ENCODE measurements at regions not wholly inside any gene's neighbourhood (a gene's known extent, or its start where the extent isn't known, plus 50 kb on each side); places are given as distances from the start of the nearest gene placed in this dataset.

DNA sequence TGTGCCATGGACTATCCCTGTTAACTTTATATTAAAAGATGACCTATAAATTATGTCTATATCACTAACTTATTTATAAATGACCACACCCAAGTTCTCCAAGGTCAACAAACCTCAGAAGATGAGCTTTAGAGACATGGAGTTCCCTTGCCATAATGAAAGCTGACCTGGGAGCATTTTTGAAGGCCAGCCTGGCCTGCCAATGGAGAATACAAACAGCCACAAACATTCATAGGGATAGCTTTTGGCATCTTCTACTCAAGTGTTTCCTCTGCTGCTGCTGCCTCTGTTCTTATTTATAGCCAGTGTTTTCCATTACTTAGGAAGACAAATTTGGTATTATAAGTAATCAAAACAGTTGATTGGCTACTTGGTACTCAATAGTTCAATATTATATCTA, 117.3 kb upstream of the ADAMTS19 start:
- FAIRE-seq = no peak

DNA sequence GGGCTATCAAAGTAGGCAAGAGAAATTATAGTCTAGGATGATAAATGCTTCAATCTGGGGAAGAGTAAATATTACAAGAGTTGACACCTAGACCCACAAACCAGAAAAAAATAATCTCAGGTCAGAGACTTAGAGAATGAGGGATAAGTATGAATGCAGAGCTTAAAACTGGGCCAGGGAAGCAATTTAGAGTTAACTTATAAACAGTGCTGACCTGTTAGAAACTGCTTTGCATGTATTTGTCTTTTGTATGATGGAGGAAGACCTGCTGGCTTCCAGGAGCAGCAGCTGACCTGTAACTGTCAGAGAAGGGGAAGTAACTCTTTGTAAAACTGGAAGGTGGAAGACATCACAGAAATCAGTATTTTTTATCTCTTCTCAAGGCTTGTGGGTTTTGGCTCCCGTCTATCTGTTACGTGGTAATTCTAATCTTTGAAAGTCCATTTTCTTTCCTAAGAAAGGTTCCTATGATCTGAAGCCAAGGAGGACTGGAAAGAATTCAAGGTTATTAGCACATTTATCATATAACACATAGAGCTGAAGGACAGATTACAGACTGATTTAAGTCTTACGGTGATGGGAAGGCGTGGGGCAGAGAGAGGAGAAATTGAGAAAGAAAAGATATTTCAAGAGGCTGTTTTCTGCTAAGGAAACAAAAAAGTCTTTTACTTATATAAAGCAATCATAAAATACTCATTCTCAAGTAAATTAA, 114.7 kb upstream of the ADAMTS19 start:
- FAIRE-seq = no peak

DNA sequence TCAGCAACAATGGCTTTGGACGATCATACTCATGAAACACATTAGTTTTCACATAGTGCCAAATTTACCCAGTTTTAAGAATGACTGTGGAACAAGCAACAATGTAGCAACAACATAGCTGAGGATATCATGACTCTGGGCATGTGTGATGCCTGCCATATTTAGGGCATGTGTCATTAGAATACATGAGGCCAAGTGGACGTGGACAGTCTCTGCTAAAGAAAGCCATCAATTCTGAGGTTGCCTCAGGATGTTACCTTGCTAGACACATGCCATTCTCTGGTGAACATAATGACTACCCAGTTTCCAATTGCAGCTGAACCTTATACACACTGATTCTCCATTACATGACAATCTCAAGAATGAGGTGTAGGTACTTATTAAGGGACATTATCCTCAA, 103.3 kb upstream of the ADAMTS19 start:
- no peak for FAIRE-seq

DNA sequence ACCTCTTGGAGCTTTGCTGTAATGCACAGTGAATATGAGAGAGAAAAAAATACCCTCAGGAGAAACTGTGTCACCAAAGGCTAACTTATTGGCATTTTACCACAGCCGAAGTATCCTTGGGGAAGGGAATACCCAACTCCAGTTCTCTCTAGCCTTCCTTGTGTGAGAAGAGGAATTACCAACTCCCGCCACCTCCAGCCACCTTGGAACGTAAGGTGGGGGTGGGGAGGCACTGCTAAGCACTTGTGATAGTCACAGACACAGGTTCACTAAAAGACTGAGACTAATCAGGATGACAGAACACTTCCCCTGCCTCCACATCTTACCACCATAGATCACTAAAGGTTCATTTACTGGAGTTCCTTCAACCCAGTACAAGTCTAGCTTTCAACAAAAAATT, 102.0 kb upstream of the ADAMTS19 start:
- no peak for FAIRE-seq

DNA sequence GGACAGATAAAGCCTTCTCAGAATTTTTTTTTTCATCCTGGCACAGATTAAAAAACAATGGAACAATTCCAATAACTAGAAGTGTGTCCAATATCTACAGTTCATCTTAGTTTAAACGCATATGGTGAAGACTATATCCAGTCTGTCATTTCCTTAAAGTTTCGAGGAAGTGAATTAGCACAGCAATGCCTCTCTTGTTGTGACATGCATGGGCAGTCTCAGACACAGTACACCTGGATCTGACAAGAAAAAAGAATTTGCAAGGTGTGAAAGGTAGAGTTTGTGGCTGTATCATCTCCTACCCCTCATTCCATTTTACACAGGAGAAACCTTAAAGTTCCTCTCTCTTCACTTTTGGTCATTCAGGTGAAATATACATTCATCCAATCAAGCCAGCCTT, 100.6 kb upstream of the ADAMTS19 start:
- no peak for FAIRE-seq

DNA sequence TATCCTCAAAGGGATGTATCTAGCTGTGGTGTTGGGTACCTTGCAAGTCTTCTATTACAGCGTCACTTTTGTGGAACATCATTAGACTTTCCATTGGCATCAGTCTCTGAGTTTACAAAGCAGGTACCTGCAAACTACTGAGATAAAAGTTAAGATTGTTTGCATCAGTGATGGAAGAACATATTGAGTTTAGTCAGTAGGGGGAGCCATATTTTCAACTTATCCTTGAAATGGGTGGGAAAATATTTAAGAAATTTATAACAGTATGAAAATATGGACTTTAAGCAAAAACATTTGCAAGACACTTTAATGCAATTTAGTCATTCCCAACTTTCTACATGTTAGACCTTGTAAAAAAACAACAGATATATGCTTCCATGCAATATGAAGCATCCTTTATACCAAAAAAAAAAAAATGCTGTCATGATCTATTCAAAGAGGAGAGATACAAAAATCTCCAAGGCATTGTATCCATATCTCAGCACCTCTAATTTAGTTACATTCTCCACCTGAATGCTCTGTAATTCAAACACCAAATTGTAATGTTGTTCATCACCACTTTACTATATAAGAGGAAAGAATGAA, 98.6 kb upstream of the ADAMTS19 start:
- no peak for FAIRE-seq

DNA sequence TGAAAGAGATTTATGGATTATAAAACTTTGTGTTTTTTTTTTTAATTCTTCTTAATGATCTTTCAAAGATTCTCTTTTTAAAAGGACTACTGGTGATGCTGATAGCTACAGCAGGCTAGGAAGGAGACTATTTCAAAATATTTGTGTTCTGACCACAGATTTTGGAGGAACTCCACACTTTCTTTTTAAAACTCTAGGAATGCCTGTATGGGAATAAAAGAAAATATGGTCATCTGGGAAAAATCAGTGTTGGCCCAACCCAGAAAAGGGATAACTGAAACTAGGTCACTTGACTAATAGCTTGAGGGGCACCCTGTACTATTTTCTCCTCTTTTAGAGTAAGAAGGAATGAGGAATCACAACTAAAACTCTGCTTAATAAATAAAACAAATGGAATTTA, 97.6 kb upstream of the ADAMTS19 start:
- no peak for FAIRE-seq

DNA sequence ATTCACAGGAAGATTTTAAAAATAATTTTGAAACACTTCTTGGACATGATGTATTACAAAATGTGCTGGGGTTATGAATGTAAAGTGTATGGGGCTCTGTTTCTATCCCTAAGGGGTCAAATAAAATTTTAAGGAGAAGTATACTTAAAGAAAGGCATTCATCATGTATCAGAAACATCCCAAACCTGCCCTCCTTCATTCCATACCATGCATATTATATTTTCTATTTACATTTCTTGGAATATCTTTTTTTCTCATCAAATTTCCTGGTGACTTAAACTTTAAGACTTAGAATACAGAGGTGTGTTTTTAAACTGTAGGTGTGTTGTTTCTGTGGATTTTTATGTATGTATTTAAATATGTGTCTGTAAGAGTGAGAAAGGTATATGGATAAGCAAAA, 96.1 kb upstream of the ADAMTS19 start:
- FAIRE-seq = no peak

DNA sequence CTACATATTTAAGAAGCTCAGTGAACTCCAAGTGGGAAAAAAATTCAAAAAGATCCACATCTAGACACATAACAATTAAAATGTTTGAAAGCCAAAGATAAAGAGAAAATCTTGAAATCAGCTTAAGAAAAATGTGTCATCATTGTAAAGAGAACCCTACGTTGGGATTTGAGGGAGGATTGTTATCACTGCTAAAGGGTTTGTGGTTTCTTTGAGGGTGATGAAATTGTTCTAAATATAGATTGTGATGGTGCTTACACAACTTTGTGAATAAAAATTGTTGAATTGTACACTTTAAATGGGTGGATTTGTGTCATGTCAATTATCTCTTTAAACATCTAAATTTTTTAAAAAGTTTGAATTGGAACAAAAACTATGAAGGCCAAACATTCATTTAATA, 92.2 kb upstream of the ADAMTS19 start:
- FAIRE-seq = no peak

DNA sequence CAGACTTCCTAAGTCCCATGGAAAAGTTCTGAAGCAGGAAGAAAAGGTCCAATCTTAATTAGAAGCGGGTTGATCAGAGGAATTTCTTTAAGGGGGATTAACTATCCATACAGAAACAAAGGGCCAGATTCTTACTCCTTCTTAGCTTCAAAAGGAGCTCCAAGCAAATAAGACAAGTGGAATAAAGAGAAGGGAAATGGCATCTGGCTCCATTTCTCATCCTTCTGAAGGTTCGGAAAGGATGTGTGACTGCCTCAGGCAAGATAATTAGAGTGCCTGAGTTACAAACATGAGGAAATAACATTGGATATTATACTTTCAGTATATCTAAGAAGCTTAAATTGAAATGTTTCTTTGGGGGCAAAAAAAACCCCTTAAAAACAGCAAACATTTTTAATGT, 88.1 kb upstream of the ADAMTS19 start:
- no peak for FAIRE-seq

DNA sequence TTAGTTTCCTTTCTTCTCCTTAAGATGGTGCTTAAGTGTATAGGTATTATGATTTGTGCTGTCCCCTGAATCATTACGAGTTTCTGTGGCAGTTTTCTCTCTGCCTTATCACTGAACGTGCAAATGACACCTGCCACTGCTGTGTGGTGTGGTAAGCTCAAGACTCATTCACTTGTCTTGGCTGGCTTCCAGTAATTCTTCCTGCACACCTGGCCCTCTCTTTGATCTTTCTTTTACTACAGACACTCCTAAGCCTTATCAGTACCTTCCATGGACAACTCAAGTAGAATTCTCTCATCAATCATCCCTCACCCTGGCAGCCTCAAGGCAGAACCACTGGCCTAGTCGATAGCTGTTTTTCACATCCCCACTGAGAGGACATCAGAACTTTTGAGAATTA, 82.6 kb upstream of the ADAMTS19 start:
- no peak for FAIRE-seq

DNA sequence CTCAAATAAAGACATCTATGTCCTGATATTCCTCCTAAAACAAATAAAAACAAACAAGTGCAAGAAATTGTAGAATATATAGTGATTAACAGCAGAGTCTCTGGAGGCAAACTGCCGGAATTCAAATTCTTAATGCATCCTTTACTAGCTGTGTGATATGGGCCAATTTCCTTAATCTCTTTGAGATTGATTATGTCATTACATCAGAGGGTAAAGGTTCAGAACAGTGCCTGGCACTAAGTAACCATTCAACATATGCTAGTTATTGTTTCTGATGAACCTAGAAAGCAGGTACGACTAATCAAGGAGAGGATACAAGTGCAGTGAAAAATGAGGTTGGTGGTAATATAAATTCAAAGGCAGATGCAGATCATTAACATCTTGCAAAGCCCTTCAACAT, 81.1 kb upstream of the ADAMTS19 start:
- no peak for FAIRE-seq

DNA sequence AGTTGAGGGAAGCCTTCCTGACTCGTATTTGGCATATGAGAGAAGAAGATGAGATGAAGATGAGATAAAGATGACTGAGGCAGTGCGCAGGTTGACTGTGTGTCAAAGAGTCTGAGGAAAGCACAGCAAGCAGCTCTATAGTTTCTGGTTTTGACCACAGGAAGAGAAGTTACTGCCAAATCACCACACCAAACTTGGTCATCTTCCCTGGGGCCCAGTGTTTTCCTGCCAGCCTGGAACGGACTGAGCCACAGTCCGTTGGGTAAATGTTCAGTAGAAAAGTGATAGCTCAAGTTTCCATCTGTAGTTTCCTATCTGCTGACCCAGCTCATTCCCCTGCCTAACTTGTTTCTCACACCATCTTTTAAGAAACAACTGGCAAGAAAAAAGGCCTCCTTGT, 80.7 kb upstream of the ADAMTS19 start:
- FAIRE-seq = no peak

DNA sequence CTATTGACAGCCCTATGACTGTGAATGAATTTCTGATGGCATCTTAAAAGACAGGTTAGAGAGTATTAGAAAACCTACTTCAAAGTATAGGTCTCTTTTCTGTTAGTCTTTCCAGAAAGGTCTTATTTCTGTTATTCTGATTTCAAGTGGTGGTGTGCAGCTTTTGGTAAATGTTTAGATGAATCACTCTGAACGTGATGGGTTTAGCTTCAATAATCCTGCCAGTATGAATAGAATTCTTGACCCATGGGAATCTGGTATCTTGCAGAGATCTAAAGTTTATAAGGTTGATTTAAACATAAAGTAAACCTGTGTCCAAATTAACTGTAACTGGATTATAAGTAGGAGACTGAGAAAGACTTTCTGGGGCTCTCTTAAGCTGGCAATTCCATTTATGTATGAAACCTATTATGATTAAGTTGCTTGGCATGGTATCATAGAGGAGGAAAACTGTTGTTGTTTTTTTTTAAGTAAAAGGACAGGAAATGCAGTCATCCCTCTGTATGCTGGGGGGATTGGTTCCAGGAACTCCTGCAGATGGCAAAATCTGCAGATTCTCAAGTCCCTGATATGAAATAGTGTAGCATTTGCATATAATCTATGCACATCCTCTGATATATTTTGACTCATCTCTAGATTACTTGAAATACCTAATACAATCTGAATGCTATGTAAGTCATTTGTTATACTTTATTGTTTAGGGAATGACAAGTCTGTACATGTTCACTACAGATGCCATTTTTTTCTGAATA, 77.0 kb upstream of the ADAMTS19 start:
- no peak for FAIRE-seq

DNA sequence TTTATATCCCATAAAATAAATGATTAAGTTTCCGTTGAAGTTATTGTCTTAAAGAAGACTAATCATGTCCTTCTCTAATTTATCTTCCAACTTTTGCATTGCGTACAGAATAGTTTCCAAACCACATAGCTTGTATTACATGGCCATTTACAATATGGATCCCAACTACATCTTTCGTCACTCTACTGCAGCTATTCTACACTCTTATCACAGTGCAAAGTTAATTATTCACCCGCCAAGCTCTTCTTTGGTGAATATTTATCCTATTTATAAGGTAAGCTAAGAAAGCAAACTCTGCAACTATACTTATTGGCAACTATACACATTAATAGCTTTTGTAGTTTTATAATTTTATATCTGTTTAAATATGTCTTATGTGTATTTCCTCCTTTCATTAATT, 75.9 kb upstream of the ADAMTS19 start:
- no peak for FAIRE-seq

DNA sequence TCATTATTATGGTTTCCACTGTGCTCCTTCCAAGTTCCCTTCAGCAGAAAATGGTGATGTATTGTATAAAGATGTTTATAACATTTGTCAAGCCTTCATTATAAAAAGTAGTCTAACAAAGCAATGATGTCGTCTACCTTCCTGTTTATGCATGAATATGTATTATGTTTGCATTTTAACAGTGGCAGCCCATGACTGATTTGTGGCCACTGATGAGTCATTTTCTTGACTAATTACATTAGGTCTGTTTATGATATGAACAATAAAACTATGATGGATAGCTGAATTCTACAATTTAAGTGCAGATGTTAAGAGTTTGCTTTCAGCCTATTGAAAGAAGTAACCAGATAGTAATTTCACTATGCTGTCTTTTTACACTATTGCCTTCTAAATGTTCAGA, 75.4 kb upstream of the ADAMTS19 start:
- FAIRE-seq = no peak

DNA sequence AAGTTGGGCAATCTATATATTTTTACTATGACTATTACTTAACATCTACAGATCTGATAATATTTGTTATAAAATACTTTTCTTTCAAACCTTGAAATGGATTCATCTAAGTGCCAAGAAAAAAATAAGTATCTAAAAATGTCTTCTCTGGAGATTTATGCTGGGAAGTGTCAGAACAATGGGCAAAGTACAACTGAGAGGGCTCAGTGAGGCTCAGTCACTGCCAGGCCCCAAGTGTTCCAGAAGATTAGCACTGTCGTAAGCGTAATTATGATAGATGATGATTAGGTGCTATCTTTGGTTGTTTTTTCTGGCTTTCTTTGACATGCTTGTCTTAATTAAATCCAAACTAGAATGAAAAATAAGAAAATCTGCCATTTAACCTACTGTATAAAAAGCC, 72.2 kb upstream of the ADAMTS19 start:
- no peak for FAIRE-seq

DNA sequence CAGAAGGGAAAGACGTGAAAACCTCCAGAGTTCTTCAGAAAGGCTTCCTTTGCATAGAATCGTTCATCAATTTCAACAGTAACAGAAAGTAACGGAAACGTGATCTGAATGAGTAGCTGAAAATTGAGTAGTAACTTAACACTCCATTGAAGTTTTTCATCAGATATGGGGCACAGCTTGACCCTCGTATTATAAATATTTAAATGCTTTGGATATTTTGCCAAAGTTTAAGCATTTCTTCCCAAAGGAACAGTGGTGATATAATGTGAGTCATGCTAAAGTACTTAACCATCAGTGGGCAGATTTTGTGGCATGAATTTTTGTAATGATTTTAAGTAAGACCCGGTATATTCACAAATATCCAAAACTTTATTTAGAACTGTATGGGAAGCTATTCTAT, 67.4 kb upstream of the ADAMTS19 start:
- no peak for FAIRE-seq

DNA sequence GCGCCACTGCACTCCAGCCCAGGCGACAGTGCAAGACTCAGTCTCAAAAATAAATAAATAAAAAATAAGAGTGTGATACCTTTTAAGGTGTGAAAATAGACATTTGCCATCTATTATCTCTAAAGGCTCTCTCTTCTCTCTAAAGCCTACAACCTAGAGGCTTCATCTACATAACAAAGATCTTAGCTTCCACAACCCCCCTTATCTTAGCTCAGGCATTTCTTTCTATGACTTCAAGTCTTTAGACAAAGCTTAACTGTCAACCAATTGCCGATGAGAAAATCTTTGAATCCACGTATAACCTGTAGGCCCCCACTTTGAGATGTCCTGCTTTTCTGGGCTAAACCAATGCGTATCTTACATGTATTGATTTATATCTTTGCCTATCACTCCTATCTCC, 64.9 kb upstream of the ADAMTS19 start:
- FAIRE-seq = no peak

DNA sequence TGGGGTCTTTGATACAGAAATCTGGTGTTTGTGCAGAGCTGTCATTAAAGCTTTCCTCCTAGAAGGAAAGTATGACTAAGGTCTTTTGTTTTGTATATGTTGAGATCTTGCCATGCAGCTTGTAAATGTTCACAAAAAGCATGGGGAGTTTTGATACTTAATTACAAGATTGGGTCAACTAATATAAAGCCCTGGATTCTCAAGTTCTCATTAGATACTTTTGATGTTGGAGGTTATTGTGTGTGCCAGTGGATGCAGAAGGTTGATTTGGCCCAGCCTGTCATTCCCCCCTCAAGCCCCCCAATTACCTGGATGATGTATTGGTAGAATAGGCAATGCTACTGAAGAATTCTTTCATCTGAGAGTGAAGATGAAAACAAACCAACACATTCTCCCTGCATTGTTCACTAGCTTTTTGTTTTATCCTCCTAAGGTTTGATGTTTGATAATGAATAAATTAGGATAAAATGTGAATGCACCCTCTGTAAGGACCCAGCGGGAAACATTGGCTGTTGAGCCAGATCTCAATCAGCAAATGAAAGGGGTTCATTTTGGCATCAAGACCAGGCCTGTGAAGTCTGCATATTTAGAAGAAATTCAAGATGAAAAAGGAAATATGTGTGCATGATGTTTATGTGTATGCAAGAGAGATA, 61.9 kb upstream of the ADAMTS19 start:
- no peak for FAIRE-seq

DNA sequence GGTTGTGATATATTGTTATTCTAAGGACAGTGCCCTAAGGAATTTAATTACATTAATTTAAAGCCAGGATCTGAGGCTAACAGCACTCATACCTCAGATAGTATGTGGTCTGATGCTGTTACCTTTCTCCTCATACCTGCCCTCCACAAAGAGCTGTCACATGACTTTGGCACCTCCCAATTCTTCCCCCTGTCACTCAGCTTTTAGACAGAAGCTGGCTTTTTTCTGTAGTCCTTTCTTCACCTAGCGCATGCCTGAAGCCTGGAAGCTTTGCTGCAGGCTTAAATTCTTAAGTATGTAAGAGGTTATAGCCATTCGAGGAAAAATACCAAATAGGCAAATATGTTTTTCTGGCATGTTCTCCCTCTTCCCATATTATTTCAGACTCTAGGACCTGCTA, 61.0 kb upstream of the ADAMTS19 start:
- no peak for FAIRE-seq

DNA sequence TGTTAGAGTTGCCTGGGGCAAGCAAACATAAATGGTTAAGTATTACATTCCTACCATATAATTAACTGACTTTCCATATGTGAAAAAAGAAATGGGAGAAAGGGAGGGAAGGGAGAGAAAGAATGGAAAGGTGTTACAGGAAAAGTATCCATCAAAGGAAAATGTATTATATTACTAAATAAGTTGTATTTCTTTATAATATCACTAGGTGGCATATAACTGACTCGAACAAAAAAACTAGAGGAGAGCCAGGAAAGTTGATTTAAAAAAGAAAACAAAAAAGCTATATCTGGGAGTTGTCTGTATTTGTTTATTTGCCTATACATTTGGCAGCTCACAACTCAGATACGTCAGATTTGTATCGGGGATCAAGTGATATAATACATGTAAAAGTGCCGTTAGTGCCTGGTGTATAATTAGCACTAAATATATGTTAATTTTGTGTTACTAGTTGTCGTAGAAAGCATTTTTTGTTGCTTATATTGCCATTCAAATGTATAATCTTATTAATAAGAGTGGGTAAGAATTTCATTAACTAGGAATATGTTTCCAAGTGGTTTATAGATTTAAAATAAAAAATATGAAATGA, 59.6 kb upstream of the ADAMTS19 start:
- no peak for FAIRE-seq

DNA sequence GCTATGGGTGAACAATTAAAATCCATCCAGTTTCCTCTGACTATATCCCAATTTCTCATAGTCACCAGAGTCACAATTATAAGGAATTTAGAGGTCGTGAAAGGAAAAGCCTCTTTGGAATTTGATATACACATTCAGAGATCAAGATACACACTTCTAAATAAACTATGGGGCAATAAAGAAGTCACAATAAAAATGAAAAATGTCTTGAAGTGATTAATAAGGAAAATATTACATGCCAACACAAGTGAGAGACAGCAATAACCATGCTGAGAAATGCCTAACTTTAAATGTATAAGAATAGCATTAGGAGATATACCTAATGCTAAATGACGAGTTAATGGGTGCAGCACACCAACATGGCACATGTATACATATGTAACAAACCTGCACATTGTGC, 54.9 kb upstream of the ADAMTS19 start:
- no peak for FAIRE-seq

DNA sequence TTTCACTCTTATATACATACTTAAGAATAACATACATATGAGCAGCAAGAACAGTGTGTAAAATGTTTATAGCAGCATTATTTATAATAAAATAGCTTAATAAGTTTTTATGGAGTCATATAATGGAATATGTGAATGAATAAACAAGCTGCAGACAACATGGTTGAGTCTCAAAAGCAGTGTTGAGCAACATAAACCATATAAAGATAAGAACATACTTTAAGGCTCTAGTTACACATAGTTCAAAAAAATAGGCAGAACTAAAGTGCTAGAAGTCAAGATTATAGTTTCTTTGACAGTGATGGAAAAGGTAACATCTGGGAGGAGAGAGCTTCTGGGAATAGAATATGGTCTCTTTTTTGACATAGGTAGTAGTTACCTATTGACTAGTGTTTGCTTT, 53.7 kb upstream of the ADAMTS19 start:
- FAIRE-seq = no peak
